Suprapubic skin (tissue), 4 donors: ENCODE measurements at regions not wholly inside any gene's neighbourhood (a gene's known extent, or its start where the extent isn't known, plus 50 kb on each side); places are given as distances from the start of the nearest gene placed in this dataset.

ENCODE experiments used
- DNase-seq, 2 donors: peaks; one replicate each; pipeline ENCODE4 v3.0.0-alpha.2; 2019; ENCODE audit warnings: low spot score in 2 of 2
- H3K27ac ChIP-seq: fragments of 200-600 bp; sonication (generic); one replicate; pipeline ENCODE4 v1.5.1; 2019
- H3K27me3 ChIP-seq: fragments of 200-600 bp; sonication (generic); one replicate; pipeline ENCODE4 v1.5.1; 2019
- H3K36me3 ChIP-seq: fragments of 200-600 bp; sonication (generic); one replicate; pipeline ENCODE4 v1.5.1; 2019
- H3K4me1 ChIP-seq: fragments of 200-600 bp; sonication (generic); one replicate; pipeline ENCODE4 v1.5.1; 2019
- H3K4me3 ChIP-seq: fragments of 200-600 bp; sonication (generic); one replicate; pipeline ENCODE4 v1.5.1; 2019; ENCODE audit warnings: mild to moderate bottlenecking
- H3K9me3 ChIP-seq: fragments of 200-600 bp; sonication (generic); one replicate; pipeline ENCODE4 v1.5.1; 2019
- EP300 ChIP-seq: sonication (generic); formaldehyde crosslinking; IDR thresholded peaks from one replicate; pipeline ENCODE4 v1.6.1; 2017; ENCODE audit warnings: antibody characterized with exemption
- POLR2A ChIP-seq, 2 donors: fragments of 450-650 bp; IDR thresholded peaks; one replicate each; pipeline ENCODE4 v1.6.1; 2017; ENCODE audit warnings: antibody characterized with exemption in 2 of 2, mild to moderate bottlenecking in 2 of 2, moderate library complexity in 2 of 2
- POLR2AphosphoS5 ChIP-seq, 3 donors: sonication (generic); formaldehyde crosslinking; IDR thresholded peaks; one replicate each; pipeline ENCODE4 v1.6.1; 2017; ENCODE audit warnings: antibody characterized with exemption in 3 of 3
- WGBS: methylation state at CpG from one replicate; pipeline ENCODE4 v1.1.5; 2018; 5-methylcytosine and 5-hydroxymethylcytosine counted together
- TF ChIP-seq, protein P1 (sequence below), 2 donors: fragments of 200-600 bp in 1 of 2; fragments of 450-650 bp in 1 of 2; sonication (generic) in 1 of 2; IDR thresholded peaks; one replicate each; pipeline ENCODE4 v1.5.1; 2016 to 2019; ENCODE audit warnings: antibody characterized with exemption in 2 of 2, mild to moderate bottlenecking in 1 of 2, moderate library complexity in 1 of 2

DNA sequence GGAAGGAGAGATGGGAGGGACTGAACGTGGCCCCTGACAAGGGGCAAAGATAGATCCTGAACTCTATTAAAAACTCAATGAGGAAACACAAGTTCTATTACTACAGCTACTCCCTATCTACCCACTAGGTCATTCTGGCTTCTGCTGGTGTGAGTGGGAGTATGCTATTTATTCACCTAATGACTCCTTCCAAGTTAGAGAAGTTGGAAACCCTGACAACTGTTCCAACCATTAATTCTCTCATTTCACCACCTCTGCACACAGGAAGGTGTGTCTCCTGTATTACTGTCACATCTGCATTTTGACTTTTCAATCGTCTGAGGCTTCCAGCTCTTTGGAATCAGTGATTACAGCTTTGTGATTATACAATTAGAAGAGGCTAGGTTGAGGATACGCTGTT, 169.4 kb upstream of the ADO start:
- H3K4me1 ChIP-seq: peaks cover 16% of the 10 kb centered on the region
- no peaks in the 10 kb centered on the region for H3K27me3 ChIP-seq
- H3K4me3 ChIP-seq: no peak overlapping the region
- no peak overlapping the region for H3K27ac ChIP-seq
- no peaks in the 10 kb centered on the region for H3K9me3 ChIP-seq
- no peak for DNase-seq
- H3K36me3 ChIP-seq: no peaks in the 10 kb centered on the region
- TF ChIP-seq EP300 (no peak), POLR2A (IDR thresholded peaks at IDR 0.05) (no peak), POLR2AphosphoS5 (IDR thresholded peaks at IDR 0.05) (no peak)
- TF ChIP-seq, protein P1, sequence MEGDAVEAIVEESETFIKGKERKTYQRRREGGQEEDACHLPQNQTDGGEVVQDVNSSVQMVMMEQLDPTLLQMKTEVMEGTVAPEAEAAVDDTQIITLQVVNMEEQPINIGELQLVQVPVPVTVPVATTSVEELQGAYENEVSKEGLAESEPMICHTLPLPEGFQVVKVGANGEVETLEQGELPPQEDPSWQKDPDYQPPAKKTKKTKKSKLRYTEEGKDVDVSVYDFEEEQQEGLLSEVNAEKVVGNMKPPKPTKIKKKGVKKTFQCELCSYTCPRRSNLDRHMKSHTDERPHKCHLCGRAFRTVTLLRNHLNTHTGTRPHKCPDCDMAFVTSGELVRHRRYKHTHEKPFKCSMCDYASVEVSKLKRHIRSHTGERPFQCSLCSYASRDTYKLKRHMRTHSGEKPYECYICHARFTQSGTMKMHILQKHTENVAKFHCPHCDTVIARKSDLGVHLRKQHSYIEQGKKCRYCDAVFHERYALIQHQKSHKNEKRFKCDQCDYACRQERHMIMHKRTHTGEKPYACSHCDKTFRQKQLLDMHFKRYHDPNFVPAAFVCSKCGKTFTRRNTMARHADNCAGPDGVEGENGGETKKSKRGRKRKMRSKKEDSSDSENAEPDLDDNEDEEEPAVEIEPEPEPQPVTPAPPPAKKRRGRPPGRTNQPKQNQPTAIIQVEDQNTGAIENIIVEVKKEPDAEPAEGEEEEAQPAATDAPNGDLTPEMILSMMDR (IDR thresholded peaks at IDR 0.05): no peak
- WGBS: 65% methylated on average over 3 of the region's 3 CpGs

DNA sequence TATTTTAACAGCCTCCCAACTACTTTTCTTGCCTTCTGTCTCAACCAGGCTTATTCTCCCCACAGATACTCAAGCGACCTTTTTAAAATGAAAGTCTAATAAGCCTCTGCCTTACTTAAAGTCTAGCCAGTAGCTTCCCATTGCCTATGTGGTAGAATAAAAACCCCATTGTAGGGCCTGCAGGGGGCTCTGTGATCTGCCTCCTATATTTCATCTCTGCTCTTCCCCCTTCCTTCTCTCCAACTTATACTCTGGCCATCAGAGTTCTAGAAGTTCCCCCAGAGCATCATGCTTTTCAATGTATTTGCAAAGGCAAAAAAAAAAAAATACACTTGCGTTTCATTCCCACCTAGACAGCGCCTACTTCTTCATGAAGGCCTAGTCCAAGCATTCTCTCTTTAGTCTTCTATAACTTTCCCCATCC, 167.7 kb upstream of the ADO start:
- TF ChIP-seq EP300: no peak
- no peak for TF ChIP-seq POLR2A (IDR thresholded peaks at IDR 0.05)
- TF ChIP-seq POLR2AphosphoS5 (IDR thresholded peaks at IDR 0.05): no peak
- TF ChIP-seq, protein P1 (IDR thresholded peaks at IDR 0.05): no peak
- WGBS: 54% methylated on average over 3 of the region's 3 CpGs

DNA sequence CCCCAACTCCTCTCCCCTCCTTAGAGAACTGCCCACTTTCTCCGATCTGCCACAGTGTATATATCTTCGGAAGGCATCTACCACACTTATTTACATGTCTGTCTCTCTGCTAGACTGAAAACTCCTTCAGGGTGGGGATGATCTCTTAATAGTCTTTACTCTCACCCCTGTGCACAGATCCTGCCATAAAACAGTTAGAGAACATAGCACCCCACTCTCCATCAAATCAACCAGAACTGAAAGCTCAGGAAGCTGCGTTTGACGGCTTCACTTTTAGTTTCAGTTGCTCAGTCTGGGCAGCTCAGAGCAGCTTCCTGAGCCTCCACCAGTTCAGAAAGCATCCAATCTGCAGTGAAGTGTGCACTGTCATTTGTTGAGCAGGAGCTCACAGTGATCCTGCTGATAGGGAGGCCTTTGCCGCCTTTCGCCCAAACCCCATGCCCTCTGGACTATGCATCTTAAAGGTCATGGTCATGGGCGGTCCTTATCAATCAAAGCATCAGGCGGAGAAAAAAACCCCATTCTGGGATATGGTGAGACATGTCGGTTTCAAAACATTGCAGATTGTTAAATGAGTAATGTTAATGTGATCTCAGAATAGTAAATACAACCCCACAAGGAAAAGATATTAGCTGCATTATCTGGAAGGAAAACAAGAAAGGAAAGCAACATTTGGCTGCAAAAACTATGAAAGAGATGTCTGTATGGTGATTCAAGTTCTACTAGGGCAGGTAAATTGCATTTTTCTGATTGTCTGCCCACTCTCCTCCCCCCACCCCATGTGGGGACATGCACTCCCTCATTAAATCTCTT, 167.1 kb upstream of the ADO start:
- no peak for DNase-seq
- peaks cover 16% of the 10 kb centered on the region for H3K4me1 ChIP-seq
- peak overlapping the region; percentile 31 for H3K4me3 ChIP-seq
- H3K27me3 ChIP-seq: no peaks in the 10 kb centered on the region
- WGBS: 28% methylated on average over 9 of the region's 9 CpGs
- TF ChIP-seq EP300 (no peak), POLR2AphosphoS5 (IDR thresholded peaks at IDR 0.05) (no peak), POLR2A (IDR thresholded peaks at IDR 0.05) (no peak)
- TF ChIP-seq, protein P1 (IDR thresholded peaks at IDR 0.05): no peak
- no peaks in the 10 kb centered on the region for H3K36me3 ChIP-seq
- H3K9me3 ChIP-seq: no peaks in the 10 kb centered on the region
- peak overlapping the region; percentile 31 for H3K27ac ChIP-seq

More for the DNA sequence above, 167.7 kb upstream of the ADO start:
- Histone ChIP-seq H3K9me3 (no peaks in the 10 kb centered on the region), H3K27ac (peak overlapping the region; percentile 31), H3K36me3 (no peaks in the 10 kb centered on the region), H3K4me1 (peaks cover 16% of the 10 kb centered on the region), H3K4me3 (peak overlapping the region; percentile 31), H3K27me3 (no peaks in the 10 kb centered on the region)
- no peak for DNase-seq

DNA sequence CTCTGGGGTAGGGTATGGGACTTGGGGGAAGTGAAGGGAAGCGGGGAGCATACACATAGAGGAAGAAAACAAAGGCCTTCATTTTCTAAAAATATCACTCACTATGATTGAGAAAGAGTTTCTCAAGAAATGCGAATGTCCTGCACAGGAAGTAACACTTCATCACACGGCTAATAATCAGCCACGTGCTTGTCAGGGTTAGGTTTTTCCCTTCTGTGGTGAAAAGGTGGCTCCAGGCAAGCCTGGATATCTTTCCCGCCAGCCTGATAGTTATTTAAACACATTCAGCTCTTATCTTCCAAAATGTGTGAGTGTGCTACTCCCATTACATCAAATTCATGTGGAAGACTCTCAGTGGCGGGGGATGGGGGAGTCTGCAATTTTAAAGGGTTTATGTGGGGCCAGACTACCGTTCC, 166.4 kb upstream of the ADO start:
- no peak for DNase-seq
- H3K9me3 ChIP-seq: no peaks in the 10 kb centered on the region
- no peak for TF ChIP-seq POLR2AphosphoS5 (IDR thresholded peaks at IDR 0.05)
- peak in 1 of 2 donors; percentile 12 for TF ChIP-seq POLR2A (IDR thresholded peaks at IDR 0.05)
- H3K36me3 ChIP-seq: no peaks in the 10 kb centered on the region
- peaks cover 16% of the 10 kb centered on the region for H3K4me1 ChIP-seq
- WGBS: 36% methylated on average over 7 of the region's 7 CpGs
- H3K27ac ChIP-seq: peak overlapping the region; percentile 31
- no peaks in the 10 kb centered on the region for H3K27me3 ChIP-seq
- H3K4me3 ChIP-seq: no peak overlapping the region

DNA sequence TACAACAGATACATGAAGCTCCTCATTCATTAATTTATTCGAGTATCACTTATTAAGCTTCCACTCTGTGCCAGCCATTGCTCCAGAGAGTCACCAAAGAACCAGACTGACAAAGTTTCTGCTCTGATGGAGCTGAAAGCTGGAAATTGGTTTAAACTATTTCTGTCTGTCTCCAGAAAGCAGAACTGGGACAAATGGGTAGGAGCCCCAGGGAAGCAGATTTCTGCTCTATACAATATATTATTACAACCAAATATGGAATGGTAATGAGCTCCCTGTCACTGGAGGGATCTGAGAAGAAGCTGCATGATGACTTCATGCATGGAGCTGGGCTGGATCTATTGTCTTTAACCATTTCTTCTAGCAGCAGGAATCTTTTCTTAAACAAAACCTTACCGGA, 165.4 kb upstream of the ADO start:
- DNase-seq: no peak
- no peak overlapping the region for H3K4me3 ChIP-seq
- no peak for TF ChIP-seq POLR2A (IDR thresholded peaks at IDR 0.05)
- no peak for TF ChIP-seq EP300
- TF ChIP-seq POLR2AphosphoS5 (IDR thresholded peaks at IDR 0.05): no peak
- TF ChIP-seq, protein P1 (IDR thresholded peaks at IDR 0.05): no peak
- no peaks in the 10 kb centered on the region for H3K9me3 ChIP-seq
- no peaks in the 10 kb centered on the region for H3K36me3 ChIP-seq
- H3K4me1 ChIP-seq: peaks cover 16% of the 10 kb centered on the region
- no peak overlapping the region for H3K27ac ChIP-seq
- H3K27me3 ChIP-seq: no peaks in the 10 kb centered on the region
- 85% methylated on average over 2 of the region's 2 CpGs for WGBS
